Central memory CD8-positive, alpha-beta T cell (primary cell): ENCODE measurements at regions not wholly inside any gene's neighbourhood (a gene's known extent, or its start where the extent isn't known, plus 50 kb on each side); places are given as distances from the start of the nearest gene placed in this dataset.

ENCODE experiments used
- ATAC-seq: fragments of 150-1000 bp; cut with Tn5 transposase; replicated peaks from 2 replicates; pipeline ENCODE4 v1.10.0; 2022; ENCODE audit warnings: mild to moderate bottlenecking, moderate FRiP score, moderate number of reproducible peaks; ENCODE audit not compliant: poor library complexity, severe bottlenecking; ENCODE audit errors: extremely low read depth
- DNase-seq, 2 donors: peaks; one replicate each; pipeline ENCODE4 v3.0.0; 2021; ENCODE audit warnings: low spot score in 2 of 2
- H3K27ac Mint-ChIP-seq: one replicate; pipeline ENCODE4 v1.8.0; 2022; ENCODE audit warnings: low read depth, mild to moderate bottlenecking, moderate library complexity, mixed read lengths
- H3K27me3 Mint-ChIP-seq: one replicate; pipeline ENCODE4 v1.8.0; 2022; ENCODE audit warnings: mixed read lengths
- H3K36me3 Mint-ChIP-seq: one replicate; pipeline ENCODE4 v1.8.0; 2022; ENCODE audit warnings: mild to moderate bottlenecking, moderate library complexity, mixed read lengths; ENCODE audit not compliant: insufficient read depth
- H3K4me1 Mint-ChIP-seq: one replicate; pipeline ENCODE4 v1.8.0; 2022; ENCODE audit warnings: mixed read lengths
- H3K4me3 Mint-ChIP-seq: one replicate; pipeline ENCODE4 v1.8.0; 2022; ENCODE audit warnings: mild to moderate bottlenecking, moderate library complexity, mixed read lengths
- H3K9me3 Mint-ChIP-seq: one replicate; pipeline ENCODE4 v1.8.0; 2022; ENCODE audit warnings: mixed read lengths

DNA sequence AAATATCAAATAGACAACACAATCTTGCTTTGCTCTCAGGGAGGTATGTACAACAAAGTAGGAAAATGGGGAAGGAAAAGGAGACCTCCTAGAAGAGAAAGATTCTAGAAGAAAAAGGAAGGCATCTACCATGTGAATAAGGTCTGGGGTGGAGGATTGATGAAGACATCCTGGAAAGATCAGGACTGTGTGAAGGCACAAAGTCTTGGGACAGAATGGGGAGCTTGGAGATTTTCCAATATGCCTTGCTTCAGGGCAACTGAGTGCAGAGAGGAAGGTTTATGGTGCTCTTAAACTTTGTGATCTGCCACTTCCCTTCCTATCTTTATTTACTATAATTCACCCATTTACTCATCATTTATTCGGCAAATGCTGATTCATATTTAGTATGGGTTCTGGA is 352.0 kb downstream of the PLPP3 start:
- H3K9me3 Mint-ChIP-seq, result peaks cover 7% of the 10 kb centered on the region
- no peak overlapping the region for H3K27ac Mint-ChIP-seq
- no peak overlapping the region for H3K4me3 Mint-ChIP-seq
- DNase-seq (no peak), ATAC-seq (no peak)
- H3K4me1 Mint-ChIP-seq, result no peaks in the 10 kb centered on the region
- H3K27me3 Mint-ChIP-seq, result no peaks in the 10 kb centered on the region
- no peaks in the 10 kb centered on the region for H3K36me3 Mint-ChIP-seq

DNA sequence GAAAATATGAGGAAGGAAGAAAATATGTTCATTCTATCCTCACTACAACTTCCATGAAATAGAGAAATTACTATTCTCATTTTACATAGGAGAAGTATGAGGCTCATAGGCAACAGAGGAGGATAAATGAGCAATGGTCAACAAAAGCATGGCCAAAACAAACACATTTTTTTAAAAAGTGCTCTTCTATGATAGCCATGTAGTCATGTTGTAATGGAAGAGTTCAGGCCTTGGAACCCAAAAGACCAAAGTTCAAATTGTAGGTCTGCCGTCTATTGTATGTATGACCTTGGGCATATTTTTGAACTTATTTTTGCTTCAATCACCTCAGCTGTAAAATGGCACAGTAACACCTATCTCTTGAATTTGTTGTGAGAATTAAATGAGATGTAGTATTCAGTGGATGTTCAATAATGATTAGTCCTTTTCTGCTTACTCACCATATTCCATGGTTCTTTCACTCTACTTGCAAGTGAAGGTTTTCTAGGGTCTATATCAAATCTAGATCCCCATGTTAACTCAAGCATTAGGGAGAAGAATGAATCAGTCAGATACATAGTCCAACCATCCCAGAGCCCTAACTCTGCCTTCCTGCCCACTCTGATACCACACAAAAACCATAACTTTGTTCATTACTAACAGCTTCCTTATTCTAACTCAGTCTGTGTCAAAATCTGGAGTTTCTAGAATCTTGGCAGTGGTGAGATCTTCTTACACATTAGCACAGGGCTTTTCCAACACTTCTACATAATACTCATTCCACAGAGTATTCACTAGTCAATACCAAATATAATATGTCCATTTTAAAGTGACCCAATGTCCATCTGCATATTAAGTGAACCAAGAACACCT is 353.2 kb downstream of the PLPP3 start:
- Mint-ChIP-seq H3K36me3 (no peaks in the 10 kb centered on the region), H3K4me1 (no peaks in the 10 kb centered on the region), H3K4me3 (no peak overlapping the region), H3K9me3 (peaks cover 5% of the 10 kb centered on the region), H3K27ac (no peak overlapping the region), H3K27me3 (no peaks in the 10 kb centered on the region)
- DNase-seq (no peak), ATAC-seq (no peak)

DNA sequence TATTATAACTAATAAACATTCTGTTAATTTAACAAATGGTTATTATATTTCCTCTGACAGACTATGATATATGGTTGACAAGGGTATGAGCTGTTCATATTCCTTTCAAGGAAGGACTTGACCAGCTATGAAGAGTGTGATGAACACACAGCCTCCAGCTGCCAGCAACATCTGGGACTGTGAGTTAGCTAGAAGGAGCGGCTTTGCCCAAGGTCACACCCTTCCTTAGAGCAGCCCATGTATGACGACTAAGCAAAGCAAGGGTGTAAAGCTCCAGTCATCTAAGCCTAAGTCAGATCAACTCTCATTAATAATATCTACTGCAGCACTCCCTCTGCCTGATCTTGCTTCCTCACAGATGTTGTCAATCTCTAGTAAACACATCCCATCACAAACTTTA is 355.4 kb downstream of the PLPP3 start:
- Mint-ChIP-seq H3K9me3 (peaks cover 8% of the 10 kb centered on the region), H3K36me3 (no peaks in the 10 kb centered on the region), H3K27me3 (no peaks in the 10 kb centered on the region), H3K4me3 (no peak overlapping the region), H3K4me1 (no peaks in the 10 kb centered on the region), H3K27ac (no peak overlapping the region)
- ATAC-seq (no peak), DNase-seq (no peak)

- ATAC-seq (no peak), DNase-seq (no peak)
- Mint-ChIP-seq H3K36me3 (no peaks in the 10 kb centered on the region), H3K27me3 (no peaks in the 10 kb centered on the region), H3K4me3 (no peak overlapping the region), H3K4me1 (no peaks in the 10 kb centered on the region), H3K9me3 (peaks cover 8% of the 10 kb centered on the region), H3K27ac (no peak overlapping the region)
These were observed 356.3 kb downstream of the PLPP3 start for GRCh38 chr1:56222914-56223540.

GRCh38 chr1:56220021-56220420 is 359.3 kb downstream of the PLPP3 start:
- DNase-seq, result no peak
- no peaks in the 10 kb centered on the region for H3K27me3 Mint-ChIP-seq
- H3K9me3 Mint-ChIP-seq, result peaks cover 8% of the 10 kb centered on the region
- H3K4me3 Mint-ChIP-seq, result no peak overlapping the region
- H3K36me3 Mint-ChIP-seq, result no peaks in the 10 kb centered on the region
- no peak for ATAC-seq
- H3K27ac Mint-ChIP-seq, result no peak overlapping the region
- H3K4me1 Mint-ChIP-seq, result no peaks in the 10 kb centered on the region

- no peak overlapping the region for H3K27ac Mint-ChIP-seq
These were observed 361.3 kb downstream of the PLPP3 start for GRCh38 chr1:56218023-56218422.

DNA sequence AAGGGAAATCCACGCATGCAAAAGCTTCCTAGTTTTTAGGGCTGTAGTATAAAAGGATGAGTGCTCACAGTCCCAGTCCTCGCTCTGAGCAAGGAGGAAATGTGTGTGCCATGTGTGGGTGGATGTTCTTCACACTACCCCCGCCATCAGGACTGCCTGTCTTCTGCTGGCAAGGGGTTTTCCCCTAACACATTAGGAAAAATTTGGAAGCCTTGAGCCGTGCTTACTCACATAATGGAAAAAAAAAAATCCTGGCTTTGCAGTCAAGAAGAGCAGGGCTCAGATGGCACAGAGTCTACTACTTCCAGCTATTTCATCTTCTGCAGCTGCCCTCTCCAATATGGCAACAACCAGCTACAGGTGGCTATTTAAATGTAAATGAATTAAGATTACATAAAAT is 363.1 kb downstream of the PLPP3 start:
- no peak for DNase-seq
- no peaks in the 10 kb centered on the region for H3K4me1 Mint-ChIP-seq
- H3K4me3 Mint-ChIP-seq, result no peak overlapping the region
- no peak for ATAC-seq
- no peaks in the 10 kb centered on the region for H3K27me3 Mint-ChIP-seq
- no peaks in the 10 kb centered on the region for H3K36me3 Mint-ChIP-seq
- no peak overlapping the region for H3K27ac Mint-ChIP-seq
- H3K9me3 Mint-ChIP-seq, result peaks cover 3% of the 10 kb centered on the region

More at GRCh38 chr1:56218023-56218422, 361.3 kb downstream of the PLPP3 start:
- no peak for DNase-seq
- Mint-ChIP-seq H3K9me3 (peaks cover 8% of the 10 kb centered on the region), H3K27me3 (no peaks in the 10 kb centered on the region), H3K4me1 (no peaks in the 10 kb centered on the region), H3K4me3 (no peak overlapping the region), H3K36me3 (no peaks in the 10 kb centered on the region)
- ATAC-seq, result no peak

DNA sequence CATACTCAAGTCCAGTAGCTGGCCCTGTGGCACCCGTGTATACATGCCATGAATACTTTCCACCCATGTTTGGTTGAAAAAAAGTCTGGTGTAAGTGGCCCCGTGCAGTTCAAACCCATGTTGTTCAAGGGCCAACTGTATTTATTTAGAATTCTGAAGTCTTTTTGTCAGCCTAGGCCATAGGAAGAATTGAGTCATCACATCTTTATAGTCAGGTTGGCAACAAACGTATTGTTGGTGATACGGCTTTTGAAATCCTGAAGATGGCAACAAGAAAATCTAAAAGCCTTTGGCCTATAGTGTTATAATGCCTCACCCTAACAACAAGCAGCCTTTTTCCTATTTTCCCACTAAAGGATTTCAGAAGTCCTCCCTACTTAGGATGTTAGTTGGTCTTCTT is 363.6 kb downstream of the PLPP3 start:
- DNase-seq, result no peak
- Mint-ChIP-seq H3K27ac (no peak overlapping the region), H3K4me3 (no peak overlapping the region), H3K36me3 (no peaks in the 10 kb centered on the region), H3K27me3 (no peaks in the 10 kb centered on the region), H3K9me3 (no peaks in the 10 kb centered on the region), H3K4me1 (no peaks in the 10 kb centered on the region)
- no peak for ATAC-seq

DNA sequence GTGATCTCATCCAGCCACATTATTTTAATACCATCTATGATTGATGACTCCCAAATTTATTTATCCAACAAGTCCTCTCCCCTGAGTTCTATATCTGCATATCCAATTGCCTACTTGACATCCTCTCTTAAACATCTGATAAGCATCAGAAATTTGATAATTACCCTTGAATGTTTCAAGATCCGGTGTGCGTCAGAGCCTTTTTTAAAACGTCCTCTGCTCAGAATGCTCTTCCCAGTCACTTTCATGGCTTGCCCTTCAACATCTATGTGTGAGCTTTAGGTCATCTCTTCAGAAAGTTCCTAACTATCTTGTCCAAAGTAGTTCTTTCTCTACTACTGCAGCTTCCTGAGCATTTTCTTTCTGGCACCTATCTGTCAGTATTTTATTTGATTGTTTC is 364.3 kb downstream of the PLPP3 start:
- Mint-ChIP-seq H3K4me1 (no peaks in the 10 kb centered on the region), H3K27ac (no peak overlapping the region), H3K36me3 (no peaks in the 10 kb centered on the region), H3K27me3 (no peaks in the 10 kb centered on the region), H3K4me3 (no peak overlapping the region), H3K9me3 (no peaks in the 10 kb centered on the region)
- no peak for ATAC-seq
- no peak for DNase-seq

DNA sequence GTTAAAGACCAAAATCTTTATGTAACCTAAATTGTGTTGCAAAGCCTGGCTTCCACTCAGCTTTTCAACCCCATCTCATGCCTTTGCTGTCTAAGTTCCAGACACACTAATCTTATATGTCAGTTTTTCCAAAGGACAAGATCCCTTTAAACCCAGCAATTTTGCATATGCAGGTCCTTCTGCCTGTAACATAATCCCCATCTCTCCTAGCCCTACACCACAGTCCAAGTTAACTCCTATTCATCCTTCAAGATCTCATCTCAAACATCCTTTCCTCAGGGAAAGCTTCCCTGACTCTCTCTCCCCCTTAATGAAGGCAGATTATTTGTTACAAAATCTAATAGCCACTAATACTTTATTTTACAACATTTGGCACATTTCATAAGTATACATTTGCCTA is 366.3 kb downstream of the PLPP3 start:
- H3K4me1 Mint-ChIP-seq, result no peaks in the 10 kb centered on the region
- DNase-seq, result no peak
- H3K4me3 Mint-ChIP-seq, result no peak overlapping the region
- no peaks in the 10 kb centered on the region for H3K36me3 Mint-ChIP-seq
- no peak overlapping the region for H3K27ac Mint-ChIP-seq
- no peak for ATAC-seq
- no peaks in the 10 kb centered on the region for H3K27me3 Mint-ChIP-seq
- H3K9me3 Mint-ChIP-seq, result no peaks in the 10 kb centered on the region

GRCh38 chr1:56212143-56212542 is 367.2 kb downstream of the PLPP3 start:
- Mint-ChIP-seq H3K9me3 (no peaks in the 10 kb centered on the region), H3K36me3 (no peaks in the 10 kb centered on the region), H3K27ac (no peak overlapping the region), H3K4me3 (no peak overlapping the region), H3K4me1 (no peaks in the 10 kb centered on the region), H3K27me3 (no peaks in the 10 kb centered on the region)
- DNase-seq (no peak), ATAC-seq (no peak)

DNA sequence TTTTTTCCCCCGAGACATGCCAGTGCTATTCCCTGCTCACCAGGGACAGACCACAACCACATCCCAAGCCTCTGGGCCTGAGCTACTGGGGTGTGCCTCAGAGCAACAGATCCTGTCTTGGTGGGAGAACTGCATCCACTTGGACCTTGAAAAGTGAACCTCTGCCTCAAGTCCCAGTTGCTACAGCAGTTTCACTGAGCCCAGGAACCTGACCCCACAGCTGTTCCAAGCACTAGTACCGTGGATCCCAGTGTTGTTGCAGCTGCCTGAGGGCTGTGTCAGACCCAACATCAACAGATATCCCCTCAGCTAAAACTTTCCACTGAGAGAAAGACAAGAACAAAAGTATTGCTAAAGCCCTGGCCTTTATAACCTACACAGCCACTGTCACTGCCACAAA is 373.0 kb downstream of the PLPP3 start:
- Mint-ChIP-seq H3K27me3 (no peaks in the 10 kb centered on the region), H3K36me3 (no peaks in the 10 kb centered on the region), H3K9me3 (no peaks in the 10 kb centered on the region), H3K27ac (no peak overlapping the region), H3K4me3 (no peak overlapping the region), H3K4me1 (no peaks in the 10 kb centered on the region)
- DNase-seq (no peak), ATAC-seq (no peak)

DNA sequence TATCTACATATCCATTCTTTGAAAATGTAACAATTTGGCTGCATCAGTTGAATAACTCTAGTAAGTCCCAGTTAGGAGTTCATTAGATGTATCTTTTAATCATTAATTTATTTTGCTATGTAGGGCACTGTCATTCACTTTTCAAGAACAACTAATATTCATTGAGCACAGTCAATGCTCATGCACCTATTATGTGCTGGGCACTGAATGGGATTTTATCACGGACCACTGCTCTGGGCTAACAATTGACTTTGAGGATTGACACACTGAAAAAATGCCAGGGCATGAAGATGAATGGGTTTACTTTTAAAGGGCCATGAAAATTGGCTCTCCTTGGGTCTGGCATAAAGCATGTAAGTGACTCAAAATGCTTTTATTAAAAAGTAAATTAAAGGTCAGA is 375.2 kb downstream of the PLPP3 start:
- H3K36me3 Mint-ChIP-seq, result no peaks in the 10 kb centered on the region
- H3K4me3 Mint-ChIP-seq, result no peak overlapping the region
- DNase-seq (no peak), ATAC-seq (no peak)
- no peaks in the 10 kb centered on the region for H3K9me3 Mint-ChIP-seq
- no peaks in the 10 kb centered on the region for H3K4me1 Mint-ChIP-seq
- no peak overlapping the region for H3K27ac Mint-ChIP-seq
- H3K27me3 Mint-ChIP-seq, result no peaks in the 10 kb centered on the region
